Neutrophil (primary cell): ENCODE measurements at regions not wholly inside any gene's neighbourhood (a gene's known extent, or its start where the extent isn't known, plus 50 kb on each side); places are given as distances from the start of the nearest gene placed in this dataset.

Source experiments
- H3K27ac ChIP-seq: fragments of 200-600 bp; sonication (generic); 2 replicates; pipeline ENCODE4 v1.5.1; 2016; ENCODE audit warnings: mild to moderate bottlenecking, moderate library complexity
- H3K27me3 ChIP-seq: fragments of 200-600 bp; sonication (generic); 2 replicates; pipeline ENCODE4 v1.6.0; 2016; ENCODE audit warnings: mild to moderate bottlenecking
- H3K36me3 ChIP-seq: fragments of 200-600 bp; sonication (generic); 2 replicates; pipeline ENCODE4 v1.5.1; 2017
- H3K4me1 ChIP-seq, 2 experiments: fragments of 200-600 bp in 1 of 2; sonication (generic) in 1 of 2; 1 replicate in 1 of 2; 2 replicates in 1 of 2; pipeline versions ENCODE4 v1.5.1 to v1.6.1; 2013 to 2016; ENCODE audit warnings: low read depth in 1 of 2, low read length in 1 of 2, mild to moderate bottlenecking in 1 of 2, moderate library complexity in 1 of 2; ENCODE audit not compliant: control insufficient read depth in 1 of 2, insufficient read depth in 1 of 2
- H3K4me3 ChIP-seq, 2 experiments: fragments of 200-600 bp in 1 of 2; sonication (generic) in 1 of 2; 1 replicate in 1 of 2; 2 replicates in 1 of 2; pipeline ENCODE4 v1.5.1; 2013 to 2016; ENCODE audit warnings: low read depth in 1 of 2, low read length in 1 of 2, mild to moderate bottlenecking in 1 of 2, moderate library complexity in 1 of 2
- H3K9me3 ChIP-seq: fragments of 200-600 bp; sonication (generic); 2 replicates; pipeline ENCODE4 v1.5.1; 2016
- TF ChIP-seq, protein P1 (sequence below): fragments of 200-600 bp; sonication (generic); IDR thresholded peaks from 2 replicates; pipeline ENCODE4 v1.5.1; 2016; ENCODE audit warnings: antibody characterized with exemption

GRCh38 chr4:23697001-23697528 is 192.8 kb downstream of the PPARGC1A start:
- H3K27ac ChIP-seq: no peak overlapping the region
- H3K4me3 ChIP-seq: no peak overlapping the region
- no peaks in the 10 kb centered on the region for H3K36me3 ChIP-seq
- H3K9me3 ChIP-seq: no peaks in the 10 kb centered on the region
- H3K27me3 ChIP-seq: no peaks in the 10 kb centered on the region
- TF ChIP-seq, protein P1, sequence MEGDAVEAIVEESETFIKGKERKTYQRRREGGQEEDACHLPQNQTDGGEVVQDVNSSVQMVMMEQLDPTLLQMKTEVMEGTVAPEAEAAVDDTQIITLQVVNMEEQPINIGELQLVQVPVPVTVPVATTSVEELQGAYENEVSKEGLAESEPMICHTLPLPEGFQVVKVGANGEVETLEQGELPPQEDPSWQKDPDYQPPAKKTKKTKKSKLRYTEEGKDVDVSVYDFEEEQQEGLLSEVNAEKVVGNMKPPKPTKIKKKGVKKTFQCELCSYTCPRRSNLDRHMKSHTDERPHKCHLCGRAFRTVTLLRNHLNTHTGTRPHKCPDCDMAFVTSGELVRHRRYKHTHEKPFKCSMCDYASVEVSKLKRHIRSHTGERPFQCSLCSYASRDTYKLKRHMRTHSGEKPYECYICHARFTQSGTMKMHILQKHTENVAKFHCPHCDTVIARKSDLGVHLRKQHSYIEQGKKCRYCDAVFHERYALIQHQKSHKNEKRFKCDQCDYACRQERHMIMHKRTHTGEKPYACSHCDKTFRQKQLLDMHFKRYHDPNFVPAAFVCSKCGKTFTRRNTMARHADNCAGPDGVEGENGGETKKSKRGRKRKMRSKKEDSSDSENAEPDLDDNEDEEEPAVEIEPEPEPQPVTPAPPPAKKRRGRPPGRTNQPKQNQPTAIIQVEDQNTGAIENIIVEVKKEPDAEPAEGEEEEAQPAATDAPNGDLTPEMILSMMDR: no peak
- no peaks in the 10 kb centered on the region for H3K4me1 ChIP-seq

GRCh38 chr4:23686169-23686897 is 203.5 kb downstream of the PPARGC1A start:
- Histone ChIP-seq H3K4me3 (no peak overlapping the region), H3K27ac (no peak overlapping the region), H3K36me3 (no peaks in the 10 kb centered on the region), H3K27me3 (no peaks in the 10 kb centered on the region), H3K4me1 (no peaks in the 10 kb centered on the region), H3K9me3 (no peaks in the 10 kb centered on the region)
- TF ChIP-seq, protein P1: no peak

GRCh38 chr4:23685471-23685870 is 204.4 kb downstream of the PPARGC1A start:
- TF ChIP-seq, protein P1: no peak
- no peaks in the 10 kb centered on the region for H3K27me3 ChIP-seq
- no peaks in the 10 kb centered on the region for H3K36me3 ChIP-seq
- H3K4me3 ChIP-seq: no peak overlapping the region
- H3K4me1 ChIP-seq: no peaks in the 10 kb centered on the region
- no peak overlapping the region for H3K27ac ChIP-seq
- no peaks in the 10 kb centered on the region for H3K9me3 ChIP-seq

GRCh38 chr4:23680671-23681518 is 209.0 kb downstream of the PPARGC1A start:
- H3K4me1 ChIP-seq: no peaks in the 10 kb centered on the region
- H3K27ac ChIP-seq: no peak overlapping the region
- no peaks in the 10 kb centered on the region for H3K27me3 ChIP-seq
- TF ChIP-seq, protein P1: no peak
- H3K36me3 ChIP-seq: no peaks in the 10 kb centered on the region
- no peaks in the 10 kb centered on the region for H3K9me3 ChIP-seq
- no peak overlapping the region for H3K4me3 ChIP-seq

GRCh38 chr4:23674694-23675093 is 215.2 kb downstream of the PPARGC1A start:
- Histone ChIP-seq H3K4me1 (no peaks in the 10 kb centered on the region), H3K36me3 (no peaks in the 10 kb centered on the region), H3K27ac (no peak overlapping the region), H3K4me3 (no peak overlapping the region), H3K9me3 (no peaks in the 10 kb centered on the region), H3K27me3 (no peaks in the 10 kb centered on the region)
- TF ChIP-seq, protein P1: no peak
